ENCODE measurements at regions not wholly inside any gene's neighbourhood (a gene's known extent, or its start where the extent isn't known, plus 50 kb on each side); places are given as distances from the start of the nearest gene placed in this dataset.

DNA sequence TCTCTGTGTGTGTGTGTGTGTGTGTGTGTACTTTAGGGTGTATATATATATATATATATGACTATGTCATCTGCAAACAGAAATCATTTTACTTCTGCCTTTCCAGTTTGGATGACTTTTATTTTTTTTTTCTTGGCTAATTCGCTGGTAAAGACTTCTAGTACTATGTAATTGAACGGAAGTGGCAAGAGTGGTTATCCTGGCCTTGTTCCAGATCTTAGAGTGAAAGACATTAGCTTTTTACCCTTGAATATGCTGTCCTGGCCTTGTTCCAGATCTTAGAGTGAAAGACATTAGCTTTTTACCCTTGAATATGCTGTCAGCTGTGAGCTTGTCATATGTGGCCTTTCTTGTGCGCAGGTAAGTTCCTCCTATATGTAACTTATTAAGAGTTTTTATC lies 72.7 kb upstream of the MYOCD start:
- no peaks in the 10 kb centered on the region for H3K4me1 ChIP-seq (ENCODE audit: low read depth)
- TF ChIP-seq, protein P1, sequence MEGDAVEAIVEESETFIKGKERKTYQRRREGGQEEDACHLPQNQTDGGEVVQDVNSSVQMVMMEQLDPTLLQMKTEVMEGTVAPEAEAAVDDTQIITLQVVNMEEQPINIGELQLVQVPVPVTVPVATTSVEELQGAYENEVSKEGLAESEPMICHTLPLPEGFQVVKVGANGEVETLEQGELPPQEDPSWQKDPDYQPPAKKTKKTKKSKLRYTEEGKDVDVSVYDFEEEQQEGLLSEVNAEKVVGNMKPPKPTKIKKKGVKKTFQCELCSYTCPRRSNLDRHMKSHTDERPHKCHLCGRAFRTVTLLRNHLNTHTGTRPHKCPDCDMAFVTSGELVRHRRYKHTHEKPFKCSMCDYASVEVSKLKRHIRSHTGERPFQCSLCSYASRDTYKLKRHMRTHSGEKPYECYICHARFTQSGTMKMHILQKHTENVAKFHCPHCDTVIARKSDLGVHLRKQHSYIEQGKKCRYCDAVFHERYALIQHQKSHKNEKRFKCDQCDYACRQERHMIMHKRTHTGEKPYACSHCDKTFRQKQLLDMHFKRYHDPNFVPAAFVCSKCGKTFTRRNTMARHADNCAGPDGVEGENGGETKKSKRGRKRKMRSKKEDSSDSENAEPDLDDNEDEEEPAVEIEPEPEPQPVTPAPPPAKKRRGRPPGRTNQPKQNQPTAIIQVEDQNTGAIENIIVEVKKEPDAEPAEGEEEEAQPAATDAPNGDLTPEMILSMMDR (IDR thresholded peaks at IDR 0.05) = no peak
- DNase-seq (no peak), ATAC-seq (no peak)
- H3K36me3 ChIP-seq (ENCODE audit: low read depth) = no peaks in the 10 kb centered on the region
- no peaks in the 10 kb centered on the region for H3K9me3 ChIP-seq
- no peak overlapping the region for H3K4me3 ChIP-seq
- intact Hi-C loops (cut with DNase I, micrococcal nuclease) = no loop called here

- Histone ChIP-seq H3K4me3 (no peak overlapping the region), H3K4me1 (ENCODE audit: low read depth) (peaks cover 3% of the 10 kb centered on the region), H3K9me3 (no peaks in the 10 kb centered on the region), H3K36me3 (ENCODE audit: low read depth) (no peaks in the 10 kb centered on the region)
- DNase-seq (no peak), ATAC-seq (no peak)
- intact Hi-C loops (cut with DNase I, micrococcal nuclease) = no loop called here
- TF ChIP-seq, protein P1 (IDR thresholded peaks at IDR 0.05) = no peak
Measured at GRCh38 chr17:12596961-12597360, 68.7 kb upstream of the MYOCD start.

GRCh38 chr17:12597895-12598294 lies 67.8 kb upstream of the MYOCD start:
- ATAC-seq = no peak
- TF ChIP-seq, protein P1 (IDR thresholded peaks at IDR 0.05) = no peak
- no peaks in the 10 kb centered on the region for H3K9me3 ChIP-seq
- H3K4me1 ChIP-seq (ENCODE audit: low read depth) = peaks cover 3% of the 10 kb centered on the region
- no peak overlapping the region for H3K4me3 ChIP-seq
- no peaks in the 10 kb centered on the region for H3K36me3 ChIP-seq (ENCODE audit: low read depth)
- DNase-seq = no peak
- intact Hi-C loops (cut with DNase I, micrococcal nuclease) = no loop called here

DNA sequence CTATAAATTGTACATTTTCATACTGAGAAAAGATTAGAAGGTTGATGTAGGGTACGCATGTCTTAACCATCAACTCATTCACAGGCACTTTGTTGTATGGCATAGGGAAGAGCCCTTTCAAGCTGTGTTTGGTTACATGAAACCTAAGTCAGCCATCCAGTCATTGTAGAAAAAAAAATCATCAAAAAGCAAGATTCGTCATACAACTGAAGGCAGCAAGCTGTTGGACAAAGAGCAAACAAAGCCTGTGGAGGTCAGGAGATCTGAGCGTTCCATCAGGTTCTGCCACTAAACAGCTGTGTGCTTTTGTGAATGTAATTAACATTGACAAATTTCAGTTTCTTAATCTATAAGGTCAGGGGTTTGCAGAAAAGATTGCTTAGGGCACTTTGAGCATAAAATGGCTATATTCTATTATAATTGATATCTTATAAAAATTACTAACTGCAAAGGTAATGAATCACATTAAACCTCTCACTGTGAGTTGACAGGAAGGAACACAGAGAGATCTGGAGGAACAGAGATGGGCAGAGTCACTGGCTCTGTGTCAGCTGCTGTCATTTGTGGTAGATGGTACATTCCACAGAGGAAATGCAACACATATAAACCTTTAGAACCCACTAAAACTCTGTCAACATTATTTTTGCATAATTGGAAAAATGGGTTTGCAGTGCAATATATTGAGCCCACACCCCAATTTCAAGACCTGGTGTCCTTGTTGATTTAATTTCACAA lies 66.3 kb upstream of the MYOCD start:
- DNase-seq = peak in 1 of 3 donors; percentile 17
- TF ChIP-seq, protein P1 (IDR thresholded peaks at IDR 0.05) = no peak
- ATAC-seq = peak; percentile 72
- intact Hi-C loops (cut with DNase I, micrococcal nuclease) = no loop called here
- no peaks in the 10 kb centered on the region for H3K9me3 ChIP-seq
- no peak overlapping the region for H3K4me3 ChIP-seq
- H3K36me3 ChIP-seq (ENCODE audit: low read depth) = no peaks in the 10 kb centered on the region
- H3K4me1 ChIP-seq (ENCODE audit: low read depth) = peaks cover 3% of the 10 kb centered on the region

DNA sequence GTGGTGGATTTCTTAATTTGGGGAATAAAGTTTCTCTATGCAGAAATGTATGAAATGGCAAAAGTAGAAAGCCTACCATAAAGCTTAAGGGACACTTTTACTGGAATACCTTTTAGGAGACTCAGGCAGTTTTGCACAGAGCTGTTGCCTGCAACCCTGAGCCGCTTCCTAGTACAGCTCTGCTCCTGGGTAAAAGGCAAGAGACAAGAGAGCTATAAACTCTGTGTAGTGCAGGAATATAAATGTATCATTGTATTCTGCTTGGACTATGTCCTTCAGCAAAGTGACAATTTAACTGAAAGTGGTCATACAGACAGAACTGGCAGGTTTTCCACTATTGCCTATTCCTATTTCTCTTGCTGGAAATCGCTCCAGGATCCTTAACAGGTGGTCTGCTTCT lies 65.3 kb upstream of the MYOCD start:
- Histone ChIP-seq H3K36me3 (ENCODE audit: low read depth) (no peaks in the 10 kb centered on the region), H3K9me3 (no peaks in the 10 kb centered on the region), H3K4me1 (ENCODE audit: low read depth) (peaks cover 11% of the 10 kb centered on the region), H3K4me3 (no peak overlapping the region)
- intact Hi-C loops (cut with DNase I, micrococcal nuclease) = no loop called here
- TF ChIP-seq, protein P1 (IDR thresholded peaks at IDR 0.05) = no peak
- ATAC-seq = peak; percentile 93
- DNase-seq = peak in 2 of 3 donors; percentile 39 to 44
